Neuronal stem cell (in vitro differentiated cells): ENCODE measurements at regions not wholly inside any gene's neighbourhood (a gene's known extent, or its start where the extent isn't known, plus 50 kb on each side); places are given as distances from the start of the nearest gene placed in this dataset.

Experiments
- DNase-seq: peaks from one replicate; pipeline ENCODE4 v3.0.0-alpha.2; 2013; ENCODE audit warnings: low spot score
- H2AFZ ChIP-seq: one replicate; pipeline ENCODE4 v1.6.1; 2013; ENCODE audit warnings: mild to moderate bottlenecking, low read length, inconsistent platforms
- H2AK5ac ChIP-seq: 2 replicates; pipeline ENCODE4 v1.6.1; 2013; ENCODE audit warnings: low read depth, mild to moderate bottlenecking, inconsistent platforms, low read length, moderate library complexity, mixed read lengths
- H2BK120ac ChIP-seq: 2 replicates; pipeline ENCODE4 v1.6.1; 2013; ENCODE audit warnings: low read depth, mild to moderate bottlenecking, inconsistent platforms, low read length, moderate library complexity, mixed read lengths
- H2BK12ac ChIP-seq: one replicate; pipeline ENCODE4 v1.6.1; 2013; ENCODE audit warnings: low read length, inconsistent platforms
- H2BK15ac ChIP-seq: 2 replicates; pipeline ENCODE4 v1.6.1; 2013; ENCODE audit warnings: mild to moderate bottlenecking, low read length, inconsistent platforms, mixed read lengths
- H2BK5ac ChIP-seq: one replicate; pipeline ENCODE4 v1.6.1; 2013; ENCODE audit warnings: inconsistent platforms, mild to moderate bottlenecking, low read length, moderate library complexity
- H3K14ac ChIP-seq: one replicate; pipeline ENCODE4 v1.6.1; 2013; ENCODE audit warnings: low read length, inconsistent platforms
- H3K18ac ChIP-seq: 2 replicates; pipeline ENCODE4 v1.6.1; 2013; ENCODE audit warnings: low read length, inconsistent platforms
- H3K23ac ChIP-seq: 2 replicates; pipeline ENCODE4 v1.6.1; 2013; ENCODE audit warnings: low read depth, mild to moderate bottlenecking, mixed read lengths, low read length, inconsistent platforms; ENCODE audit not compliant: poor library complexity
- H3K27ac ChIP-seq: replicated peaks from 3 replicates; pipeline ENCODE4 v1.5.1; 2013; ENCODE audit warnings: low read length, inconsistent platforms
- H3K27me3 ChIP-seq, 3 experiments: 2 replicates each; pipeline ENCODE4 v1.6.1; 2013; ENCODE audit warnings: low read length in 3 of 3, mild to moderate bottlenecking in 2 of 3, inconsistent platforms in 1 of 3, low read depth in 1 of 3, mixed read lengths in 1 of 3, moderate library complexity in 1 of 3; ENCODE audit not compliant: control insufficient read depth in 3 of 3, insufficient read depth in 3 of 3
- H3K36me3 ChIP-seq, 2 donors: replicated peaks in 1 of 2; 2 replicates each; pipeline ENCODE4 v1.6.1; 2013; ENCODE audit warnings: low read length in 2 of 2; ENCODE audit not compliant: control insufficient read depth in 2 of 2, insufficient read depth in 2 of 2
- H3K4ac ChIP-seq: 2 replicates; pipeline ENCODE4 v1.6.1; 2013; ENCODE audit warnings: inconsistent platforms, mild to moderate bottlenecking, low read length, moderate library complexity
- H3K4me1 ChIP-seq, 2 donors: 1 replicate in 1 of 2; 2 replicates in 1 of 2; pipeline ENCODE4 v1.6.1; 2013; ENCODE audit warnings: low read length in 2 of 2, low read depth in 1 of 2; ENCODE audit not compliant: control insufficient read depth in 2 of 2, insufficient read depth in 1 of 2
- H3K4me2 ChIP-seq: one replicate; pipeline ENCODE4 v1.6.1; 2013; ENCODE audit warnings: mild to moderate bottlenecking, low read length, inconsistent platforms; ENCODE audit not compliant: insufficient read depth, poor library complexity, severe bottlenecking
- H3K4me3 ChIP-seq, 2 donors: 2 replicates each; pipeline ENCODE4 v1.5.1; 2013; ENCODE audit warnings: low read length in 2 of 2, mild to moderate bottlenecking in 2 of 2, inconsistent platforms in 1 of 2, moderate library complexity in 1 of 2
- H3K79me1 ChIP-seq: one replicate; pipeline ENCODE4 v1.6.1; 2013; ENCODE audit warnings: low read depth, mild to moderate bottlenecking, inconsistent platforms, low read length, moderate library complexity
- H3K9ac ChIP-seq: one replicate; pipeline ENCODE4 v1.6.1; 2013; ENCODE audit warnings: mild to moderate bottlenecking, low read depth, low read length, inconsistent platforms; ENCODE audit not compliant: poor library complexity
- H3K9me3 ChIP-seq, 2 donors: replicated peaks in 1 of 2; 2 replicates each; pipeline versions ENCODE3 to v1.6.1; 2013; ENCODE audit warnings: low read length in 2 of 2, mild to moderate bottlenecking in 2 of 2, inconsistent platforms in 1 of 2, low read depth in 1 of 2, mixed read lengths in 1 of 2, moderate library complexity in 1 of 2; ENCODE audit not compliant: control insufficient read depth in 2 of 2, insufficient read depth in 1 of 2
- H4K8ac ChIP-seq: one replicate; pipeline ENCODE4 v1.6.1; 2013; ENCODE audit warnings: low read depth, mild to moderate bottlenecking, inconsistent platforms, low read length, moderate library complexity
- H4K91ac ChIP-seq: one replicate; pipeline ENCODE4 v1.6.1; 2013; ENCODE audit warnings: low read length, low read depth, mild to moderate bottlenecking, inconsistent platforms; ENCODE audit not compliant: poor library complexity
- WGBS, 2 donors: extraction: QIAGEN DNeasy Blood & Tissue Kit; methylation state at CpG; one replicate each; pipeline ENCODE4 v1.1.7; 2013; ENCODE audit warnings: missing lambda C conversion rate in 2 of 2, mixed read lengths in 1 of 2; ENCODE audit not compliant: insufficient read length in 2 of 2, insufficient replicate concordance in 1 of 2; ENCODE audit errors: extremely low coverage in 2 of 2; 5-methylcytosine and 5-hydroxymethylcytosine counted together

DNA sequence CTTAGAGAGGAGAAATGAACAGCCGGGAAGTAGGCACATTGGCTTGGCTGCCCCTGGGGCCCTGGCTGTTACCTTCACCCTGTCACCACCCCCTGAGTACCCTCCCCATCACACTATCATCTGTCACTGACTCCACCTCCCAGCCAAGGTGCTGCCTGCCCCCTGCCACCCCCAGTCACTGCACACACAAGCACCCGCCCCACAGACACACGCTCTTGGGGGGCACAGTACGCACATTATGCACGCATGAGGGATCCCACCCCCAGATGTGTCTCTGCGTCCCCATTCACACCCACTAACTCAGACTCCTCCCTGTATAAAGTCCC lies 223.3 kb downstream of the PTPRU start:
- no peak overlapping the region for H3K14ac ChIP-seq
- no peak overlapping the region for H4K91ac ChIP-seq
- H2BK12ac ChIP-seq, result no peak overlapping the region
- no peaks in the 10 kb centered on the region for H3K9me3 ChIP-seq
- H3K4me1 ChIP-seq, result no peaks in the 10 kb centered on the region
- no peak overlapping the region for H3K4me3 ChIP-seq
- no peak overlapping the region for H3K27ac ChIP-seq
- H2AK5ac ChIP-seq, result peak overlapping the region; percentile 20
- H3K27me3 ChIP-seq, result peaks cover 0 to 2% (median 0%) of the 10 kb centered on the region in 3 experiments
- H3K23ac ChIP-seq, result no peak overlapping the region
- no peak for DNase-seq
- no peak overlapping the region for H3K9ac ChIP-seq
- H2AFZ ChIP-seq, result no peak overlapping the region
- WGBS, 2 donors, result no CpG with 5 or more reads among the region's 6 CpGs
- H2BK5ac ChIP-seq, result no peak overlapping the region
- H3K18ac ChIP-seq, result peak overlapping the region; percentile 54
- H2BK120ac ChIP-seq, result no peak overlapping the region
- H3K79me1 ChIP-seq, result no peaks in the 10 kb centered on the region
- H3K4me2 ChIP-seq, result no peak overlapping the region
- no peak overlapping the region for H4K8ac ChIP-seq
- no peaks in the 10 kb centered on the region for H3K36me3 ChIP-seq
- no peak overlapping the region for H3K4ac ChIP-seq
- no peak overlapping the region for H2BK15ac ChIP-seq

GRCh38 chr1:29458737-29459619 lies 222.7 kb downstream of the PTPRU start:
- H3K36me3 ChIP-seq, result no peaks in the 10 kb centered on the region
- H3K27me3 ChIP-seq, result peaks cover 0 to 2% (median 0%) of the 10 kb centered on the region in 3 experiments
- WGBS, 2 donors, result no CpG with 5 or more reads among the region's 8 CpGs
- H3K14ac ChIP-seq, result no peak overlapping the region
- peak overlapping the region; percentile 20 for H2AK5ac ChIP-seq
- no peak overlapping the region for H4K8ac ChIP-seq
- no peaks in the 10 kb centered on the region for H3K9me3 ChIP-seq
- no peak overlapping the region for H2AFZ ChIP-seq
- no peak overlapping the region for H3K27ac ChIP-seq
- H3K23ac ChIP-seq, result no peak overlapping the region
- H3K9ac ChIP-seq, result no peak overlapping the region
- no peaks in the 10 kb centered on the region for H3K79me1 ChIP-seq
- no peaks in the 10 kb centered on the region for H3K4me1 ChIP-seq
- H2BK15ac ChIP-seq, result no peak overlapping the region
- H3K4me2 ChIP-seq, result no peak overlapping the region
- no peak for DNase-seq
- H4K91ac ChIP-seq, result no peak overlapping the region
- no peak overlapping the region for H2BK12ac ChIP-seq
- H2BK120ac ChIP-seq, result no peak overlapping the region
- peak overlapping the region; percentile 30 for H3K18ac ChIP-seq
- H3K4ac ChIP-seq, result no peak overlapping the region
- no peak overlapping the region for H2BK5ac ChIP-seq
- no peak overlapping the region for H3K4me3 ChIP-seq

DNA sequence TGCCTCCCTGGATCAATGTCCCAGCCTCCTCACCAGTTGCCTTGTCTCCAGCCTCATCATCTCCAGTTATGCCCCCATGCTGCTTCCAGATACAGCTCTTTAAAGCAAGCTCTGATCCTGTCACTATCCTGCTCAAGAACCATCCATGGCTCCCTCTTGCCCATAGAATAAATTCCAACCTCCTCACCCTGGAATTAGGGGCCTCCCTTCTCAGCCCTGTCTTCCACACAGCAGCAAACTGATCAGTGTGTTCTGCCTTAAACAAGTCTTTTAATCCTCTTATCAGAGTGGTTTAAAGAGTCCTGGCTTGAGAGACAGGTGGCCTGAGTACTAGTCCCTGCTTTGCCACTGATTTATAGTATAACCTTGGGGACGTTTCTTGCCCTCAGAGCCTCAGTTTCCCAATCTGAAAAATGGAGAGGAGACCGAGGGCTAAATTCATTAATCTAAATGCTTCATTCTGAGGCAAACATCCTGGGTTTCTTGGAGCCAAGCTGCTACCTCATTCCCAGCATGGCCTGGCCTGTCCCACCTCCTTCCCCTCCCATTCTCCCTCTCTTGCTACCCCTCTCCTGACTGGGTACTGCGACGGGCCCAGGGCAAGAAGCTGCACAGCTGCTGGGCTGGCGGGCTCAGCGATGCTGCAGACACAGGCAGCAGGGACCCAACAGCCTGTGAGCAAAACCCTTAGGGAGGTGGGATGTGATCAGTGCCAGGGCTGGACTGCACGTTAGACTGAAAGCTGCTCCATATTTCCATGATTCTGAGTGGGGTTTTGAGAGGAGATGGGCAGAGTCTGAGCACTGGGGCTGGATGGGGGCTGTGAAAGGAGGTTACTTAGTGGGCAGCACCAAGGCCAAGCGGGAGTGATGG lies 221.4 kb downstream of the PTPRU start:
- Histone ChIP-seq H2AFZ (no peak overlapping the region), H3K23ac (peak overlapping the region; percentile 8), H3K9me3 (no peaks in the 10 kb centered on the region), H2AK5ac (peak overlapping the region; percentile 36), H2BK12ac (no peak overlapping the region), H3K9ac (peak overlapping the region; percentile 45), H2BK5ac (no peak overlapping the region), H4K8ac (no peak overlapping the region), H3K4me3 (no peak overlapping the region), H2BK15ac (peak overlapping the region; percentile 52), H4K91ac (no peak overlapping the region), H3K36me3 (no peaks in the 10 kb centered on the region), H3K14ac (no peak overlapping the region), H3K4me1 (peaks cover 0 to 11% of the 10 kb centered on the region in 2 donors), H3K18ac (no peak overlapping the region), H3K27ac (no peak overlapping the region), H2BK120ac (no peak overlapping the region), H3K79me1 (no peaks in the 10 kb centered on the region), H3K4ac (no peak overlapping the region), H3K4me2 (no peak overlapping the region), H3K27me3 (peaks cover 0 to 3% (median 0%) of the 10 kb centered on the region in 3 experiments)
- no CpG with 5 or more reads among the region's 8 CpGs for WGBS, 2 donors
- no peak for DNase-seq
